ENCODE measurements at regions not wholly inside any gene's neighbourhood (a gene's known extent, or its start where the extent isn't known, plus 50 kb on each side); places are given as distances from the start of the nearest gene placed in this dataset.

DNA sequence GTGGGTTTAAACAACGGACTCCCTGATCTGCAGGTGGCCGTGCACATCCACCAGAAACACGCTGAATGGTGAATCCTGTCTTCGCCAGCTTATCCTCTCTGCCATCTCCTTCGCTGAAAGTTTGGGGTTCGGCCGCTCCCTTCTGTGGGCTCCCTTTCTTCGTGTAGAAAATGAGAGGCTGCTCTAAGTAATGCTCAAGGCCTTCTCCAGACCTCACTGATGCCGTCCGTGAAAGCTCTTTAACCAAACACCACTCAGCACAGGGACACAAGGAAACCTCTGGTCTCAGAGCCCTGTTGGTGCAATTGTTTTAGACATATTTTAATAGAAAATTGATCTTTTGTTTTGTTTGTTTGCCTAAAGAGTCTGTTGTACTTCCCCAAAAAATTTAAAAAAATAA, 596.5 kb downstream of the IRX1 start:
- TF ChIP-seq, protein P1, sequence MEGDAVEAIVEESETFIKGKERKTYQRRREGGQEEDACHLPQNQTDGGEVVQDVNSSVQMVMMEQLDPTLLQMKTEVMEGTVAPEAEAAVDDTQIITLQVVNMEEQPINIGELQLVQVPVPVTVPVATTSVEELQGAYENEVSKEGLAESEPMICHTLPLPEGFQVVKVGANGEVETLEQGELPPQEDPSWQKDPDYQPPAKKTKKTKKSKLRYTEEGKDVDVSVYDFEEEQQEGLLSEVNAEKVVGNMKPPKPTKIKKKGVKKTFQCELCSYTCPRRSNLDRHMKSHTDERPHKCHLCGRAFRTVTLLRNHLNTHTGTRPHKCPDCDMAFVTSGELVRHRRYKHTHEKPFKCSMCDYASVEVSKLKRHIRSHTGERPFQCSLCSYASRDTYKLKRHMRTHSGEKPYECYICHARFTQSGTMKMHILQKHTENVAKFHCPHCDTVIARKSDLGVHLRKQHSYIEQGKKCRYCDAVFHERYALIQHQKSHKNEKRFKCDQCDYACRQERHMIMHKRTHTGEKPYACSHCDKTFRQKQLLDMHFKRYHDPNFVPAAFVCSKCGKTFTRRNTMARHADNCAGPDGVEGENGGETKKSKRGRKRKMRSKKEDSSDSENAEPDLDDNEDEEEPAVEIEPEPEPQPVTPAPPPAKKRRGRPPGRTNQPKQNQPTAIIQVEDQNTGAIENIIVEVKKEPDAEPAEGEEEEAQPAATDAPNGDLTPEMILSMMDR (IDR thresholded peaks at IDR 0.05): no peak
- TF ChIP-seq POLR2A (IDR thresholded peaks at IDR 0.05): no peak

Data from esophagus squamous epithelium (tissue), 4 donors.